NCI-H446 (cell line): ENCODE measurements at regions not wholly inside any gene's neighbourhood (a gene's known extent, or its start where the extent isn't known, plus 50 kb on each side); places are given as distances from the start of the nearest gene placed in this dataset.

Experiments
- DNase-seq, 2 experiments: peaks; one replicate each; lab custom pipeline; 2025; lab: John Stamatoyannopoulos, UW

DNA sequence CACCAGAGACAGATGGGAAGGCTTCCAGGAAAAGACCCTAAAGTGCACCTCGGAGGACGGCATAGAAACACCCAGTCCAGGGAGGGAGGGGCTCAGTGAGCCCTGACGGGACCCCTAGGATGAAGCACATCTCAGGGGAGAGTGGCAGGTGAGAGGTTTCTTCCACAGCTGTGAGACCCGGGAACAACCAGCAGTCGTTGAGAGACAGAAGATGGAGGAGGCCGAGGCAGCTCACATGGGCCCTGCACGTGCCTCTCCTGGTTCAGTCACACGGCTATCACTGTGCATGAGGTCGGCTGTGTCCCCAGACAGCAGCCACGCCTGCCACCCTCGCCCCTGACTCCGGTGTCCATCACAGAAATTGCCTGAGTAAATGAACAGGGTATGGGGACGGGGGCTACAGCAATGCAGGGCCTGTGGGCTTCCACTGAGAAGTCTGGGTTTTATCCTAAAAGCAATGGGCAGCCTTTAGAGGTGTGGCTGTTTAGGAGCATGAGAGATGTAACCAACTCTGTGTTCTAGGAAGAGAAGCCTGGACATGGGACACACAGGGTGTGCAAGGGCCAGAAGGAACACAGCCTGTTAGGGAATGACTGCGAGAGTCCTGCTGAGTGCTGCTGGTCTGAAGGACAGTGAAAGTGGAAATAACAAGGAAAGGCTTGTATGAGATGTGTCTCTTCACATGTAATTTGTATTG lies 102.0 kb downstream of the TMEM18 start:
- DNase-seq, result no peak

DNA sequence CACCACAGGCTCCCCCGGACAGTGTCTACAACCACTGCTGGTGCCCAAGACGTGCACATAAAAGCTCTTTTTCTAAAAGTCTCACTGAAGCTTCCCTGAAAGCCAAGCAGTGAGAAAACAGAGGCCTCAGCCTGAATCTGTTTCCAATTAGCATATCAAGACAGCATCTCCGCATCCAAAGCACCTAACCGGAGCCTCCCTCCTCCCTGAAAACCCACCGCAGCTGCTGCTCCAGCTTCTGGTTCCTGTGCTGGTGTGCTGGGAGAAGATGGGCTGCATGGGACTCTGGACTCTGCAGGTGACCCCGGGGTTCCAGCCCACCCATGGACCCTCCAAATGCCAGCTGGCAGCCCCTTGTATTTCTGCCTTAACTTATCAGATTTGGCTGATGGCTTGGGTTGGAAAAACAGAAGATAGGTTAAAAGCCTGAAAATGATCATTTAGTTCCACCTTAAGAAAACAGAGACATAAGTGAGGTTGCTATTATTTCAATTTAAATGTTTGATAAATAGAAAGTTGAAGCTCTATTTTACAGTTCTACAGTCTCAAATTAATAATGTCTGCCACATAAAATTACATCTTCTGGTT lies 103.3 kb downstream of the TMEM18 start:
- no peak for DNase-seq

DNA sequence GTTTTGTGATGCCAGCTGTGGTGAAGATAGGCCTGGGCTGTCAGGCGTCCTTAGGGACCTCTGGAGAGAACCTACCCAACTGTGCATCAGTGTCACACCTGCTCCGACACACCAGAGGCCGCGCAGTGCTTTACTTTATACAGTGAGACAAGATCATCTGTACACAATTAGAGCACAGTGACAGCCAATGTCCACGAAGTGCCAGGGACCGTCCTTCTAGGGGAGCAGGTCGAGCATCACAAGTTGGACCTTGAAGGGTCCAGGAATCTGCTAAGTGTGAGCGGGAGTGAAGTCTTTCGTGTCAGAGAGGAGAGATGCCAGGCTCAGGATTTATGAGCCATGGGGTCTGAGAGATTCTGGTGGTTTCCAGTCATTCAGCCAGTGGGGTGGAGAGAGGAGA lies 104.2 kb downstream of the TMEM18 start:
- no peak for DNase-seq

DNA sequence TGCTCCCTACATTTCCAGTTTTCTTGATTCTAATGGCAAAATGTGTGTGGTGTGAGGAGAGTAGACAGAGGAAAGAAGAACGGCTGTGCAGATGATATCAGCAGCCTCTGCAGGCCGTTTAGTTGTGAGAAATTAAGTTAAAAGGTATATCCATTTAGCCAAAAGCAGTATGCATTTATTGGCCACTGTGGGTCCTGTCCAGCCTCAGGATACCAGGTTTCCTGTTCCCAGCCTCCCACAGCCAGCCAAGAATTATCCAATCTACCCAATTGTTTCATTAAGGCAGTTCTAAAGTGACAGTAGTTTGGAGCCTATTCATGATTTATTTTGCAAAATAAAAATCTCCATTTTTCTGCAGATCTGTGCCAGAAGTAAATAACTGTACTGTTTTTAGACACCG lies 107.5 kb downstream of the TMEM18 start:
- DNase-seq, result no peak

DNA sequence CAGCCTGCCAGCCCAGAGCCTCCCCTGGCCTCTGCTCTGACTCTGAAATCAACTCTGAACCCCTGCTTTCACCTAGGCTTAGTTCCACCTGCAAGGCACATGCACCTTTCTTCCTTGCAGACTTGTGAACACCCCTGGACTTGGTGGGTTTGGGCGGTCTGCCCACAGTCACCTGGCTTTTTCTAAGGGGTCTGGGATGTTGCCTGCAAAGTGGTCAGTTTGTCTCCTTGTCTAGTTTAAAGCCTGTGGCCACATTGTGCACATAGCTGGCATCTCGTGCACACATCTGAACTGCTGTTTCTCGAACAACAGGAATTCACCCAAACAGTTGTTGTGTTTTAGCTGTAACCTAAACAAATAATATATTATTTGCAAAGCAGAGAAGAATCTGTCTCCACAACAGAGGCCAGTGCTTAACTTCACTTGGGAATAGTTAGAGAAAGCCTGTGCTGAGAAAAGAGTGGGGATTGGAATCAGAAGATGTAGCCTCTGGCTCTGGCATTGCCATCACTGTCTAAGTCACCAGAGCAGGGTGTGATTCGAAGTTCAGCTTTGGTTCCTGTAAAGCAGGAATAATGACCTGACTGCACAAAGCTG lies 108.5 kb downstream of the TMEM18 start:
- DNase-seq, result no peak

DNA sequence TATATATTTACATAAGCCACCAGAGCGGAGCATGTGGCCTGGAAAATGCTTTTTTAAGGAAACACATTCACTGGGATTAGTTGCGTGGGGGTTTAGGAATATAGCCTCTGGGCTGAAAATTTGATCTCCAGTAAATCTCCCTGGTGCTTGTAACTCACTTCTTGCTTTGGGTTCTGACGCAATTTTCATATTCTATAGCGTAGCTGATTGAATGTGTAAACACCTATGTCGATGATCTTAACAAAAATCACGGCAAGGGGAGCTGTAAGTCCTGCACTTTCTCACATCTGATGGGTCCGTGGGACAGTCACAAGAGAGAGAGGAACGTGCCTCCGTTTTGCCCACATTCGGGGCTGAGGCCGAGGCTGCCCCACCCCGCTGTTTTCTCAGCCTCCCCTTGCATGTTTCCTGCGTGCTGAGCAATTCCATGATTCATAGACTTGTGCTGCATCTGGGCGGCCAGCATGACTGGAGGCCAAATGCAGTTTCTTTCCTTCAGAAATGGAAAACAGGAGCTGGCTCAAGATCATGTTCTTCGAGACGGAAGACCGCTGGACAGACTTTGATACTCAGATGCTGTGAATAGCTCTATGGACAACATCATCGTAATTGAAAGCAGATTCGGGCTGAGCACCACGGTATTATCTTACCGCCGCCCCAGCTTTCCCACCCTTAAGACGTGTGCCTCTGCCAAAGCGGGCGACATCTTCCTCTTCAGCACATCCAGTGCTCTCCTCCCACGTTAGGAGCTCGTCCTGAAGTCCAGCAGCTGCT lies 109.2 kb downstream of the TMEM18 start:
- DNase-seq, result no peak

DNA sequence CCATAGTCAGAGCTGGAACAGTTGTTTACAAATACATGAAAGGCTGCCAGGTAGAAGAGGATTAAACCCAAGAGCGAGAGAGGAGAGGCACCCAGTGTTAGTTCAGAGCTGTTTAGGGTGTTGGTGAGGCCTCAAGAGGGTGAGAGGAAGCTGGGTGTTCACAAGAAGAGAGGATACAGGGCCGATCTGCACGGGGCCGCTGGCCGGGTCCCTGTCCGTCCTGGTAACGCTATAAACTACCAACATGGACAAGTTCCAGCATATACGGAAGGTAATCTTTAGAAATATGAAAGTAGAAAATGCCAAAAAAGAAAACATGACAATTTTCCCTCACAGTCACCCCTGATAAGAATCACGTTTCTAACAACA lies 109.7 kb downstream of the TMEM18 start:
- DNase-seq, result no peak

DNA sequence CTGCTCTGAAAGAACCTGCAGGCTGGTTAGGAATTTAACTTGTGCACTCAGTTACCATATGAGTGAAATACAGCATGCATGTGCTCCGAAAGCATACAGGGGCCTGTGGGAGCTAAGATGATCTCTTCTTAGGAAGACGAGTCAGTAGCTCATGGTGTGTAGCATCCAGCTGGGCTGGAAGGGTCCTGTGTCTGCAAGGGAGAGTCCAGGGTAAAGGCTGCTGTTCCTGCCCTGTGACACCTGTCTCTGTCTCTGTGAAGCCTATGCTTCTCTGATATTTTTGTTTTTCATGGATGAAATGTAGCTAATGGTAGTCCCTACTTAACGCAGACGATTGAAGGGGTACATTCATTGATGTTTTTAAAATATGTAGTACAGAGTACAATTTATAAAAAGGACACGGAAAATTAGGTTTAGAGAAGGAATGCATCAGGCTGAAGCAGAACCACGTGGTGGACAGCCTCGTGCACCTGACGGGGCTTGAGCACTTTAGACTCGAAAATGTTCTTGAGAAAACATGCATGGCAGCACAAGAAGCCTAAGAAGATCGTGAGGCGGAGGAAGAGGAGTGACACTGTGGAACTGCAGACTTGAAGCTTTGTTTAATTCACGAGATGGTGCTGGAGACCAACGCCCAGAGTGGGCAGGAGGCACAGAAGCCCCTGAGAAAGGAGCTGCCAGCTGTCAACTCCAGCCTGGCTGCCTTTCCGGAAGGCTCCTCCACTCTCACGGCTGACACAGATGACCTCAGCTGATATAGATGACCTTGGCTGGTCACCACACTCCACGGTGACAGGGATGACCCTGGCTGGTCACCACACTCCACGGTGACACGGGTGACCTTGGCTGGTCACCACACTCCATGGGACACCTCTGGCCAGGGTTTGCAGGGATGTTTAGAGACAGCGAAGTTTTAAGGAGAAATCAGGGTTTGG lies 110.6 kb downstream of the TMEM18 start:
- no peak for DNase-seq

DNA sequence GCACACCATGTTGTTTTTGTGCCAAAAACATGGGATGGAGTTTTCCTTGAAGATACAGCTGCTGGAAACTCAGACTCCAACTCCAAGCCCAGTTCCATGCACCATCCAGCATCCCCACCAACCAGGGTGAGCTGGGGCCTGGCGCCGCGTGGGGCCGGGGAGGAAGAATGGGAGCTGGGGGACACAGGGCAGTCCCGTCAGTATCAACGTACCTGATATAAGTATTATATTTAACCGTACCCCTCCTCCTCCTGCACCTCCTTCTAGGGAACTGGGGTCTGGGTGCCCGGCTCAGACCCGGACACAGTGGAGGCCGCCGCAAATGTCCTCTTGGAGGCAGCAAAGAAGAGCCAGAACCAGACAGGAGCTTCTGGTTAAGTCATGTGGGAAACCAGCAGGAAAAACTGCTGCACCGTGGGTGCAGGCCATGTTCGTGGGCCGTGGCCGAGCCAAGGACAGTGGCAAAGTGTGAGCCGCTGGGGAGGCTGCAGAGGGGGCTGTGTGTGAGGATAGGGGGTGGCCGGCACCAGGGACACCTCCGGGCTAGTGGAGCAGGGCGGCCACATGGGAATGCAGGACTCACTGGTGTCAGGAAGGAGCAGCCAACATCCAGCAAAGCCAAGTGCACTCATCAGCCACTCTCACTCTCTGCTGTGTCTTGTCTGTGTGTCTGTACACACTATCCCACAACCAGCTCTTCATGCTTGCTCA lies 112.6 kb downstream of the TMEM18 start:
- no peak for DNase-seq

DNA sequence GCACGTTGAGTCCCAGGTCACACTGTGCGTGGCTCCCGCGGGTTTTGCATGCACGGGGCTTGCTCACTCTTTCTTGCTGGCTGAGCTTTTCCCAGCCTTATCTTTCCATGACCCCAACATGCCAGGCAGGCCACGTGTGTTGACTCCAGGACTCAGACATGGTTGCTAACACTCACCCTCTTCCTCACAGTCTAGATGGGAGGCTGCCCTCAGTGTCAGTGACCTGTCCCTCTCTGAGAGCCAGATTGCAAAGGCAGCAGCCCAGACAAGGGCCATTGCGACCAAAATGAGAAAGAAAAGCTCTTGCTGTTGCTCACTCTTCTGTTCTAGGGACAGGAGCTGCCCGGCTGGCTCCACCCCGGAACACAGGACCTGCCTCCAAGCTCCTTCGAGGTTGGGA lies 113.7 kb downstream of the TMEM18 start:
- DNase-seq, result no peak

DNA sequence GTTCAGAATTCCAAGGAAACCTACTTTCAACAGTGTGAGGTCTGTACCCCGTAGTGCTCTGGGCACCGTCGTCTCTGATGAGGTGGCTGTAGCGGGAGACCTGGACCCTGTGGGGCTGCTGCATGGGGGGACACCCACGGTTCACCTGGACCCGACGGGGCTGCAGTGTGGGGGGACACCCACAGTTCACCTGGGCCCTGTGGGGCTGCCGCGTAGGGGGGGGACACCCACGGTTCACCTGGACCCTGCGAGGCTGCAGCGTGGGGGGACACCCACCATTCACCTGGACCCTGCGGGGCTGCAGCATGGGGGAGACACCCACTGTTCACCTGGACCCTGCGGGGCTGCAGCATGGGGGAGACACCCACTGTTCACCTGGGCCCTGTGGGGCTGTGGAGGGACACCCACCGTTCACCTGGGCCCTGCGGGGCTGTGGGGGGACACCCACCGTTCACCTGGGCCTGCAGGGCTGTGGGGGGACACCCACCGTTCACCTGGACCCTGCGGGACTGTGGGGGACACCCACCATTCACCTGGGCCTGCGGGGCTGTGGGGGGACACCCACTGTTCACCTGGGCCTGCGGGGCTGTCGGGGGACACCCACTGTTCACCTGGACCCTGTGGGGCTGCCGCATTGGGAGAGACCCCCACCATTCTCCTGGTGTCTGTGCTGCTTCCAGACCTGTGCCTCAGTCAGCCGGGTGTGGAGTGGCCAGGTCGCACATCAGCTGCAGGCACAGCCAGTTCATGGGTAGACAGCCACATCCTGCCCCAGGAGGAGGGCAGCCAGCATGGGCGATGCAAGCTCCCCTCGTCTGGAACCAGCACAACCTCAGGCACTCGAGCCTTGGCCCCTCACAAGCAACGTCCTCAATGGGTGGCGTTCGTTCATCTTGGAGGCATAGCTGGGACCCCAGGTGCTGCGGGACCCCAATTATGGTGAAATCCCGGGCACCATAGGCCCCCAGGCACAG lies 114.5 kb downstream of the TMEM18 start:
- DNase-seq, result no peak

DNA sequence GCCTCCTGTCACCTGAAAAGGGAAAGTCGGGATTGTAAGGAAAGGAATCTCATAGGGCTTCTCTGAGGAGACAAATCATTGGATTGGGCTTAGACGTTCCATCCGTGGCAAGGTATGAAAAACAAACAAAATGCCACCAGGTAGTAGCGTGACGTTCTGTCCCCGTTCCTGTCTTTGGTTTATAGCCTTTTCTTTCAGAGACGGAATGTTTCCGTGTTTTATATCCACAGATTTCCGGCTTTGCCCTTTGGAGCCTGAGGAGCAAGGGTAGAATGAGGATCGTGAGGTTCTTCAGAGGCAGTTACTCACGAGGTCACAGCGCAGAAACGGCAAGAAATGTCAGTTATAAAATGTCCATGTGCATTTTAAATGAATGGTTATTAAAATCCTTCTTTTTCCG lies 118.3 kb downstream of the TMEM18 start:
- no peak for DNase-seq

DNA sequence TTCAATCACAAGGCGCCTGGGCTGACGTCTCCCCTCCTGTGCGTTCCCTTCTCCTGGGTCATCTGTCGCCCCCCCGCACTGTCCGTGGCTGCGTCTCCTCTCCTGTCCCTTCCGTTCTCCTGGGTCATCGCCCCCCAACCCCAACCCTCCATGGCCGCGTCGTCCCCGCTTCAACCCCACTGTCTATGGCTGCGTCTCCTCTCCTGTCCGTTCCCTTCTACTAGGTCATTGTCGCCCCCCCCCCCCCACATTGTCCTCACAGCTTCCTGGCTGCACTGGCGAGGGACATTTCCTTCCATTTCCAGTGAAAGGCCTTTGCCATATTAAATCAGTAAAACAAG lies 118.9 kb downstream of the TMEM18 start:
- no peak for DNase-seq

DNA sequence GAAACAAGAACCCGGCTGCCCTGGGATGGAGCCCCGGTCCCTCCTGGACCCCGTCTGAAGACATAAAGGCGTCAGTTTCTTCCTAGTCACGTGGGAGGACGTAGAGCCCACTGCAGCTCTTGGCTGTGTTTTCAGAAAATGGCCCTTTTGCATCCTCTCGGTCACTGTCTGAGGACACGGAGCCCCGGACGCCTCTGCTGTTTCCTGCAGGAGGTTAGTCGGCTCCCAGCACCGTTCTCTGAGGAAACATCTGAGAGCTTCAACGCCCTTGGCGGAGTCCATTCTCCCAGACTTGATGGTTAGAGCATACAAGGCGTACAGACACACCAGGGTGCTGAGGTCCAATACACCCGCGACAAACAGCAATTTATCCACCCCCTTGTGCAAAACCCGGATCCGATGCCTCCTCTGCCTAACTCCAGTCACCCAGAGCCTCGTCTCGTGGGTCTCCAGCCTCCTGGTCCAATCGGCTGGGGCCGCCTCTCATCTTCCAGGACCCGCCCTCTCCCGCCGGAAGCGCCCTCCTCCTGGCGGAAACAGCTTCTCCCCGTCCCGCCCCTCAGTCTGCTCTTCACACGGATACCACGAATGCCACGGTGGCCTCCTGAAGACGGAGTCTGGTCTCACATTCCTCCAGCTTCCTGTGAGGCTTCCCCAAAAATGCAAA lies 119.4 kb downstream of the TMEM18 start:
- DNase-seq, result no peak

DNA sequence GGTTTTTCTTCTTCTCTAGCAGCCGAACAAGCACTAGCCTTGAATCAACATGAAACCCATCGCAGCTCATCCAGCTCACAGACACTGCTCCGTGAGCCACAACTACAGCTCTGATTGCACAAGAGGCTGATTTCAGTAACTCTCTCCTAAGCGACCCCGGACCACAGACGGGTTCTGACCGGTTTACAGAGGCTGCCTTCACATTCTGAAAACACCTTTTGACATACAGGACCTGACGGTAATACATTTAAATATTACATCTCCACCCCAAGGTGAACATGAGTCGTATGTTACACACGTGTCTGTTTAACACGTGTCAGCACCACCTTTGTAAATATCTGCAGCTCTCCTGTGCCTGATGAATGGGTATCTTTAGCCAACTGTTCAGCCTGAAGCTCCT lies 120.7 kb downstream of the TMEM18 start:
- no peak for DNase-seq

DNA sequence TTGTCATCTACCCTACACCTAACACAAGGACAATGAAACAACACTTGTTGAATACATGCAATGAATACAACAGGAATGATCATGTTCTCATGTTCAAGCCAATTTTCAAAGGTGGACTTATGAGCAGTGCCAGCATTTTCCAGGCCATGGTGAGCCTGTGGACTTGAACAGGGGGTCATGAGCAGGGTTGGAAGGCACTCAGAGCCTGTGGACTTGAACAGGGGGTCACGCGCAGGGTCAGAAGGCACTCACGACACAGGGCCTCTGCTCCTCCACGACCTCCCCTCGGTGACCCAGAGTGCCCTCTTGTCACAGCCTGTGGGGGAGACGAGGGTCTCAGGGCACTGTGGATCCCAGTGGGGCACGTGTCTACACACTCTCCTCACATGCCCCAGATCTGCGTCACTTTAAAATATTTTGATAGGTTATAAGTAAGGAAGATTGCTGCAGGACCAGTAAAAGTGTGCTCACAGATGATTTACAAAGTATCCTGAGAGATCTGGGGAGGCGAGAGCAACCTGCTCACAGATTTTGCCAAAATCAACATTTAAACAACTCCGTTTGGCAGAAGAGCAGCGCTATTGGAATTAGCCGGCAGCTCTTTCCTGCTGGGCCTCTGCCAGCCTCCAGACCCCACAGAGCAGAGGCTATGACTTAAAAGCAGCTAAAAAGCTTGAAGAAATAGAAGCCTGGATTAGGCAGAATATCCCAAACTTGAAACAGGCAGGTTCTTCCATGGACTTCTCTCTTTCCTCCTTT lies 121.9 kb downstream of the TMEM18 start:
- peak; percentile 12 to 13 for DNase-seq

DNA sequence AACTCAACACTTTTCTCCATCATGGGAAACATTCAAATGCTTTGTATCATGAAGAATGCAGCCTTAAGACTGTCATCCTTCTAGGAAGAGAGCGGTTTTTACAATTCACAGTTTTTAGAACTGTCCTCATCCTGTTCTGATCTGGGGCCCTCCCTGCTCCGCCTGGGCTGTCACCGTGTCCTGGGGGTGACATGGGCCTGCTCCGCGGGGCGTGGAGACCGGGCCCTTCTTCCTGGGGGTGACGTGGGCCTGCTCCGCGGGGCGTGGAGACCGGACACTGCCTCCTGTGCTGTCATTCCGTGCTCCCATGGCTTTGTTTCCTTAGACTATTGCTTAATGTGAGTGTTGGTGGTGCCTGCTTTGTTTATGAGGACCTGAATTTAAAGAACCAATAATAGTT lies 122.8 kb downstream of the TMEM18 start:
- DNase-seq, result no peak

DNA sequence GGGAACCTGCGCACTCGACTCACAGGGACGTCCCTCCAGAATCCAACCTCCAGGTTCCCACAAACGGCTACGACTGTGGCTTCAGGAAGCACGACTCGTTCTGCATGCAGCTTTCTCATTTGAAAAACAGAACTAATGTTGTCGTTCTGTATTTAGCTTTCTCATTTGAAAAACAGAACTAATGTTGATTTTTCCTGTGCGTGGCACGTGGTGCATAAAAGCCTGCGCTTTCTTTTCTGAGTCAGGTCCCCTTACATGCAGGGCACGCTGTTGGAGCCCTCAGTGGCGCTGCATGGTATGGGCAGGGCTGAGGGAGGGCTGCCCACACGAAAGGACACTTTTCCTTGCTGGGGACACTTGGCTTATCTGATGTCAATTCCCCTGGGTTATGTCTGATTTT lies 124.3 kb downstream of the TMEM18 start:
- no peak for DNase-seq

DNA sequence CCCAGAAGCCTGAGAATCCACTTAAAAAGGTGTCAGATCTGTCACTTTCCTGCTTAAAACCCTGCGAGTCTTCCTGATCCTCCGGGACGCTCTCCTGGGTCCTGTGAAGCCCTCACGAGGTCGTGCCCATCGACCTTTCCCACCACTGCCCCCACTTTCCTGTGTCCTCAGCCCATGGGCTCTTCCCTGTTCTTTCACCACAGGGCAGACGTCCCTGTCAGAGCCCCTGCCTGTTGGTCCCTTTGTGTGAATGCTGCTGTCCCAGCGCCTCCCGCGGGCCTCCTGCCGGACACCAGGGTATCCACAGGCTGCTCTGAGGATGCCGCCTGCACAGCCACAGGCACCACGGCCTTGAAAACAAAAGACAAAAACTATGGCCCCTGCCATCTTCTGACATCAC lies 125.6 kb downstream of the TMEM18 start:
- DNase-seq, result no peak
